Ovary (tissue), 7 donors: ENCODE measurements at regions not wholly inside any gene's neighbourhood (a gene's known extent, or its start where the extent isn't known, plus 50 kb on each side); places are given as distances from the start of the nearest gene placed in this dataset.

ENCODE experiments used
- DNase-seq, 5 donors: peaks; one replicate each; pipeline ENCODE4 v3.0.0-alpha.2; 2019 to 2020
- H3K27ac ChIP-seq, 2 donors: fragments of 200-600 bp; one replicate each; pipeline versions ENCODE4 v1.5.1 to v1.8.0; 2019 to 2022
- H3K27me3 ChIP-seq: fragments of 200-600 bp; one replicate; pipeline ENCODE4 v1.8.0; 2022
- H3K36me3 ChIP-seq: fragments of 200-600 bp; sonication (generic); one replicate; pipeline ENCODE4 v1.5.1; 2019
- H3K4me1 ChIP-seq: one replicate; pipeline ENCODE4 v1.8.1; 2013; ENCODE audit warnings: mild to moderate bottlenecking, moderate library complexity; ENCODE audit not compliant: insufficient read depth
- H3K4me3 ChIP-seq: fragments of 200-600 bp; sonication (generic); one replicate; pipeline ENCODE4 v1.5.1; 2017
- H3K9me3 ChIP-seq, 2 donors: fragments of 200-600 bp in 1 of 2; sonication (generic) in 1 of 2; one replicate each; pipeline versions ENCODE4 v1.5.1 to v1.8.1; 2013 to 2019; ENCODE audit warnings: mild to moderate bottlenecking in 1 of 2, moderate library complexity in 1 of 2
- CTCF ChIP-seq, 3 donors: fragments of 450-650 bp in 2 of 3; fragments of 200-600 bp in 1 of 3; IDR thresholded peaks; one replicate each; pipeline versions ENCODE4 v1.5.1 to v1.8.0; 2016 to 2022; ENCODE audit warnings: antibody characterized with exemption in 3 of 3, mild to moderate bottlenecking in 1 of 3
- EP300 ChIP-seq: sonication (generic); formaldehyde crosslinking; IDR thresholded peaks from one replicate; pipeline ENCODE4 v1.6.1; 2017; ENCODE audit warnings: antibody characterized with exemption
- POLR2A ChIP-seq: fragments of 450-650 bp; IDR thresholded peaks from one replicate; pipeline ENCODE4 v1.6.1; 2017; ENCODE audit warnings: antibody characterized with exemption, mild to moderate bottlenecking, moderate library complexity
- WGBS, 3 donors: extraction: QIAGEN DNeasy Blood & Tissue Kit in 1 of 3; methylation state at CpG; one replicate each; pipeline versions ENCODE4 v1.1.5 to v1.1.7; 2013 to 2017; 5-methylcytosine and 5-hydroxymethylcytosine counted together
- intact Hi-C, 4 donors: fragments of 100-400 bp; cut with DNase I; formaldehyde crosslinking; loops; one replicate each; pipeline versions ENCODE4 v1.11.0 to v1.15.1; 2022 to 2023
- donor health status: DM: no; HTN: no; CAD: no; lungs with moderate emphysema.
- donor health status: DM: no; HTN: no; CAD: no.
- donor health status: Bipolar disorder and iron deficiency.
- donor health status: DM: no; HTN: no; CAD: no.
- donor health status: DM: yes; HTN: yes; CAD: no.

- TF ChIP-seq POLR2A (no peak), CTCF (IDR thresholded peaks at IDR 0.05) (no peak), EP300 (no peak)
- no peak overlapping the region for H3K27ac ChIP-seq
- intact Hi-C loops, result no loop called here
- no peak for DNase-seq
- H3K4me3 ChIP-seq, result no peak overlapping the region
- WGBS, 3 donors, result 48 to 63% (median 49%) methylated on average over 8 of the region's 8 CpGs
- H3K4me1 ChIP-seq, result no peaks in the 10 kb centered on the region
- H3K27me3 ChIP-seq, result no peaks in the 10 kb centered on the region
- no peaks in the 10 kb centered on the region for H3K9me3 ChIP-seq
- H3K36me3 ChIP-seq, result no peaks in the 10 kb centered on the region
These were observed 272.7 kb downstream of the KLF6 start for GRCh38 chr10:3512263-3512662.

GRCh38 chr10:3511483-3511882 lies 273.5 kb downstream of the KLF6 start:
- WGBS, 3 donors, result 75 to 84% (median 76%) methylated on average over 5 of the region's 5 CpGs
- H3K4me1 ChIP-seq, result no peaks in the 10 kb centered on the region
- H3K36me3 ChIP-seq, result no peaks in the 10 kb centered on the region
- intact Hi-C loops, result no loop called here
- no peaks in the 10 kb centered on the region for H3K27me3 ChIP-seq
- TF ChIP-seq CTCF (IDR thresholded peaks at IDR 0.05) (no peak), POLR2A (no peak), EP300 (no peak)
- H3K9me3 ChIP-seq, result no peaks in the 10 kb centered on the region
- H3K4me3 ChIP-seq, result no peak overlapping the region
- H3K27ac ChIP-seq, result no peak overlapping the region
- DNase-seq, result no peak

- H3K36me3 ChIP-seq, result no peaks in the 10 kb centered on the region
- TF ChIP-seq POLR2A, result no peak
- TF ChIP-seq EP300, result no peak
- no peak for TF ChIP-seq CTCF (IDR thresholded peaks at IDR 0.05)
- no peaks in the 10 kb centered on the region for H3K9me3 ChIP-seq
- no peak overlapping the region for H3K27ac ChIP-seq
- H3K27me3 ChIP-seq, result no peaks in the 10 kb centered on the region
- DNase-seq, result no peak
- H3K4me1 ChIP-seq, result no peaks in the 10 kb centered on the region
- 70 to 80% (median 77%) methylated on average over 6 of the region's 6 CpGs for WGBS, 3 donors
- intact Hi-C loops, result no loop called here
- H3K4me3 ChIP-seq, result no peak overlapping the region
These were observed 274.3 kb downstream of the KLF6 start for GRCh38 chr10:3510741-3511140.

GRCh38 chr10:3509355-3509754 lies 275.7 kb downstream of the KLF6 start:
- Histone ChIP-seq H3K27me3 (no peaks in the 10 kb centered on the region), H3K27ac (no peak overlapping the region), H3K4me3 (no peak overlapping the region), H3K9me3 (no peaks in the 10 kb centered on the region), H3K36me3 (no peaks in the 10 kb centered on the region), H3K4me1 (no peaks in the 10 kb centered on the region)
- no peak for DNase-seq
- no peak for TF ChIP-seq CTCF (IDR thresholded peaks at IDR 0.05)
- intact Hi-C loops, result no loop called here
- 69 to 74% (median 71%) methylated on average over 3 of the region's 3 CpGs for WGBS, 3 donors

- 81 to 82% (median 82%) methylated on average over 13 of the region's 13 CpGs for WGBS, 3 donors
- no peaks in the 10 kb centered on the region for H3K27me3 ChIP-seq
- H3K4me1 ChIP-seq, result no peaks in the 10 kb centered on the region
- H3K27ac ChIP-seq, result no peak overlapping the region
- H3K36me3 ChIP-seq, result no peaks in the 10 kb centered on the region
- TF ChIP-seq EP300 (no peak), POLR2A (no peak), CTCF (IDR thresholded peaks at IDR 0.05) (no peak)
- no peak overlapping the region for H3K4me3 ChIP-seq
- no peak for DNase-seq
- no peaks in the 10 kb centered on the region for H3K9me3 ChIP-seq
- intact Hi-C loops, result no loop called here
These were observed 281.7 kb downstream of the KLF6 start for GRCh38 chr10:3503299-3503698.
